Mesothelial cell of epicardium (in vitro differentiated cells): ENCODE measurements at regions not wholly inside any gene's neighbourhood (a gene's known extent, or its start where the extent isn't known, plus 50 kb on each side); places are given as distances from the start of the nearest gene placed in this dataset.
"Not testable (repeated sequence)": the region's sequence is repeated elsewhere in the genome, so short reads cannot be mapped to it uniquely, and the experiment has no call there.

ENCODE experiments used
- DNase-seq, 2 experiments: peaks; one replicate each; pipeline ENCODE4 v3.0.0; 2021; ENCODE audit warnings: low spot score in 2 of 2; ENCODE audit not compliant: unreplicated experiment in 2 of 2
- H3K27ac Mint-ChIP-seq: 2 replicates; pipeline ENCODE4 v1.8.0; 2021; ENCODE audit warnings: mixed read lengths
- H3K27me3 Mint-ChIP-seq: 2 replicates; pipeline ENCODE4 v1.8.0; 2021; ENCODE audit warnings: low read depth, mixed read lengths
- H3K36me3 Mint-ChIP-seq: 2 replicates; pipeline ENCODE4 v1.8.0; 2021; ENCODE audit warnings: mixed read lengths
- H3K4me1 Mint-ChIP-seq: 2 replicates; pipeline ENCODE4 v1.8.0; 2021; ENCODE audit warnings: mixed read lengths
- H3K4me3 Mint-ChIP-seq: 2 replicates; pipeline ENCODE4 v1.8.0; 2021; ENCODE audit warnings: mild to moderate bottlenecking, moderate library complexity, mixed read lengths
- H3K9me3 Mint-ChIP-seq: 2 replicates; pipeline ENCODE4 v1.8.0; 2021; ENCODE audit warnings: mixed read lengths
- CTCF ChIP-seq: fragments of 200-600 bp; sonication (generic); IDR thresholded peaks from one replicate; pipeline ENCODE4 v1.5.0; 2021; ENCODE audit warnings: antibody characterized with exemption; ENCODE audit not compliant: unreplicated experiment

DNA sequence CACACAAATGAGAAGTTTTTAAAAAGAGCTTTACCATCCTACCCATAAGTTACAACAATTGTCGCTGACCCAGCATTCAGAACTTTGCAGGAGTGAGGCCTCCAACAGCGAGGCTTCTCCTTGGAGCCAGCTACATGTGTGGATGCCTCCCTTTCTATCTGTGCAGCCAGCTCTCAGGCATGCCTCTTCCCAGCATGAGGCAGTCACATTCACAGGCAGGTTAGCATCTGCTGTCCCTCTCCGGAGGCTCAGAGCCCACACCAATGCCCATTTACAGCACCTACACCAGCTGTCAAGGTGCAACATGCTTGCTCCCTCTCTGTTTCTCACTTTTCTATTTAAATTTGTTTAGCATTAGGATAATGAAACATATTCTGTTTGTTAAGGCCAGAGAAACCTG, 278.7 kb upstream of the PODXL start:
- H3K36me3 Mint-ChIP-seq = no peaks in the 10 kb centered on the region
- peaks cover 60% of the 10 kb centered on the region for H3K27me3 Mint-ChIP-seq
- DNase-seq = no peak
- no peak for TF ChIP-seq CTCF
- H3K9me3 Mint-ChIP-seq = no peaks in the 10 kb centered on the region
- no peak overlapping the region for H3K4me3 Mint-ChIP-seq
- no peak overlapping the region for H3K27ac Mint-ChIP-seq
- peaks cover 21% of the 10 kb centered on the region for H3K4me1 Mint-ChIP-seq

DNA sequence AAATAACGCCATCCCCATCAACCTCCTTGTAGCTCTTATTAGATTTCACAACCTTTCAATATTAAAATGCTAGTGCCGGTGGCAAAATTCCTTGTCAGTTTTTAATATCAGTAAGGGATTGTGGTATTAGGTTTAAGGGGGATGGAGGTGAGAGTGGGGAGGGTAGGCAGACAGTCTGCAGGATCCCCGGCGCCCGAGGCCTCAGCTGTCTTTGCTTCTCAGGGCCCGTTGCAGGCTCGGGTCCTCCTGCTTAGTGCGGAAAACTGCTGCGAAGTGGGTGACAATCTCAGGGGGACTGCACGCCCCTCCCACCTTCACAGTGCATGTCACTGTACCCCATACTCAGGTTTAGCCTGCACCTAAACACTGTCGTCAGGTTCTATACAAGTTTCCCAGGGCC, 274.3 kb upstream of the PODXL start:
- Mint-ChIP-seq H3K9me3 (no peaks in the 10 kb centered on the region), H3K27ac (no peak overlapping the region), H3K36me3 (no peaks in the 10 kb centered on the region), H3K27me3 (peaks cover 58% of the 10 kb centered on the region), H3K4me1 (peaks cover 27% of the 10 kb centered on the region), H3K4me3 (no peak overlapping the region)
- TF ChIP-seq CTCF = no peak
- DNase-seq = no peak

GRCh38 chr7:131829947-131830558, 273.6 kb upstream of the PODXL start:
- Mint-ChIP-seq H3K27ac (peak overlapping the region; percentile 31), H3K9me3 (no peaks in the 10 kb centered on the region), H3K4me1 (peaks cover 27% of the 10 kb centered on the region), H3K36me3 (no peaks in the 10 kb centered on the region), H3K27me3 (peaks cover 55% of the 10 kb centered on the region), H3K4me3 (peak overlapping the region; percentile 44)
- peak in 1 of 2 experiments; percentile 44 for DNase-seq
- TF ChIP-seq CTCF = no peak

GRCh38 chr7:131827421-131827820, 271.0 kb upstream of the PODXL start:
- Mint-ChIP-seq H3K27ac (no peak overlapping the region), H3K4me1 (peaks cover 10% of the 10 kb centered on the region), H3K9me3 (no peaks in the 10 kb centered on the region), H3K36me3 (no peaks in the 10 kb centered on the region), H3K4me3 (no peak overlapping the region), H3K27me3 (peaks cover 52% of the 10 kb centered on the region)
- no peak for DNase-seq
- no peak for TF ChIP-seq CTCF

GRCh38 chr7:131826960-131827359, 270.5 kb upstream of the PODXL start:
- H3K9me3 Mint-ChIP-seq = no peaks in the 10 kb centered on the region
- peak overlapping the region; percentile 19 for H3K27ac Mint-ChIP-seq
- no peaks in the 10 kb centered on the region for H3K36me3 Mint-ChIP-seq
- DNase-seq = no peak
- no peak for TF ChIP-seq CTCF
- no peak overlapping the region for H3K4me3 Mint-ChIP-seq
- H3K4me1 Mint-ChIP-seq = peaks cover 10% of the 10 kb centered on the region
- peaks cover 50% of the 10 kb centered on the region for H3K27me3 Mint-ChIP-seq

DNA sequence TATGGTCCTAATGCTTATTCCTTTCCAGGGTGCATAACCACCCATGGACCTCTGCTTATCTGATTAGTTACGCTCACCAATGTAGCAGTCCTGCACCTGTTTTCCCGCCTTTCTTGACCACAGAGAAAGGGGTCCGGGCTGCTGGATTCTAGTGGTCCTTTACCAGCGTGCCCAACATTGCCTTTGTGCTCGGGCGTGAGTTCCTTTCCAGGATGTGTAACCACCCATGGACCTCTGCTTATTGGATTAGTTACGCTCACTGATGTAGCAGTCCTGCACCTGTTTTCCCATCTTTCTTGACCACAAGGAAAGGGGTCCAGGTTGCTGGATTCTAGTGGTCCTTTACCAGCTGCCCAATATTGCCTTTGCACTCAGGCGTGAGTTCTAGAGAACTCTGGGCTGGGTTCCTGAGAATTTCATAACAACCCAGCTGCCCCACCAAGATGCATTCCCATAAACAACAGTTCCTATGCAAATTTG, 267.6 kb upstream of the PODXL start:
- H3K27ac Mint-ChIP-seq, H3K4me3 Mint-ChIP-seq, H3K9me3 Mint-ChIP-seq, H3K4me1 Mint-ChIP-seq, H3K36me3 Mint-ChIP-seq, DNase-seq: not testable (repeated sequence)
- peaks cover 47% of the 10 kb centered on the region for H3K27me3 Mint-ChIP-seq
